NCI-H2081 treated with DMSO at 0.1 percent for 48 hours (cell line): ENCODE measurements at regions not wholly inside any gene's neighbourhood (a gene's known extent, or its start where the extent isn't known, plus 50 kb on each side); places are given as distances from the start of the nearest gene placed in this dataset.

ENCODE experiments used
- DNase-seq: peaks from one replicate; lab custom pipeline; 2025; lab: John Stamatoyannopoulos, UW

- DNase-seq = no peak
Observed at GRCh38 chr4:135319685-135320084, 1118.1 kb upstream of the PABPC4L start.

GRCh38 chr4:135316266-135316779 is 1114.7 kb upstream of the PABPC4L start:
- DNase-seq = no peak

DNA sequence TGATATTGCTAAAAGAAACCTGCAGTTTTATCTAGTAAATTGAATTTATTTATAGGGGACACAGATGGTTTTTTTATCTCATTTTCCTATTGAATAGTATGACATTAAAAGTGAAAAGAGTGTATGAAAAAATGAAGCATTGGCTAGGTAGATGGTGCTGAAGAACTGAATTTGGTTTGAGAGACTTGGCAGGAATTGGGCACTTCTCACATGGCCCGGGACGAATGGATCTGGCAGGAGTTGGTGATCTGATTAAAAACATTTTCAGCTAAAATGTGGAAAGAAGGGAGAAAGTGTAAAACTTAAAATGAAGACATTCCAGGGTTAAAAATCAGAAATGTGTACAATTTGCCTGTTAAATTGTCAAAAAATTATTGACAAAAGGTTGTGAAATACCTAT is 1088.5 kb upstream of the PABPC4L start:
- DNase-seq = no peak

DNA sequence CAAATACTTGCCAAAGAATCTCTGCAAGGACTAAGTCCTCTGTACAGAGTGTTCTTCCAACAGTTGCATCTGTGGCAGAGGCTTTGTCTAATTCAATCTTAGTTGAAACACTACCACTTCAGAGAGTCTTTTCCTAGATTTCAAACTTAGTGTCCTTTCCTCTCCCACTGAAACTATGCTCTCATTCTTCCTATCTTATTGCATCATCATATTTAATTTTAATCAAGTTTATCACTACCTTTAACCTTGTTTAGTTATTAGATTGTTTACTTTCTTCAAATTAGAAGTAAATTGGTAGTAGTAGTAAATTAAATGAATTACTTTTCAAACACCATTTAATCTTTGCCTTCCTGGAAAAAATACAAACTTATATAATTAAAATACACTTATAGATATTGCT is 1082.3 kb upstream of the PABPC4L start:
- DNase-seq = no peak

GRCh38 chr4:135282676-135283075 is 1081.1 kb upstream of the PABPC4L start:
- DNase-seq = no peak

DNA sequence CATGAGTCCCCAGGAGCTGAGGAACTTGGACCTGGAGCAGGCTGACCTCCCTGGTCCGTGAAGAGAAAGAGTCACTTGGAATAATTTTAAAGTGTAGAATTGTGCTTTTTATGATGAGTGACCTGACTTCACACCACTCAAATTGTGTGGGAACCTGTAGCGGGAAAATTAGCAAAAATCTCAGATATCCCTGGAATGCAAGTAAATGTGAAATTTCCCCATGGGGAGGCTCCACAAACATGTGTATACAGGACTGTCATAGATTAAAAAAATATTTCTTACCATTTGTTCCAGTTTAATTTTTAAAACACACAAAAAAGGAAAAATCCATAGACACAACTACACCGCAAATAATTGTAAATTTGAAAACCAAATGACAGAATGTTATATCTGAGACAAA is 1079.6 kb upstream of the PABPC4L start:
- DNase-seq = no peak

DNA sequence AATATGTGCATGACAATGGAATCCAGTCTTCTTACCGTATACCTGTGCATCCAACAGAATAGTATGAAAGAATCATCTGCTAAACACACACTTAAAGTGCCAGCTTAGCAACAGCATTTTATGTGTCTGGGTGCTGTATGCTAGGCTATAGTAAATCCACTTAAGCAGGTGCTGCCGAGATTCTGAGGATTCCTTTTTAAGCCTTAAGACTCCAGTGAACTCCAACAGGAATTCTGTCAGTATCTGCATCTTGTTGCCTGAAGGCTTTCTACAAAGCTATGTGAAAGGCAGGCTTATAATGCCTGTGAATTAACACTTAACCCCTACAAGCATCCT is 1076.4 kb upstream of the PABPC4L start:
- DNase-seq = no peak

DNA sequence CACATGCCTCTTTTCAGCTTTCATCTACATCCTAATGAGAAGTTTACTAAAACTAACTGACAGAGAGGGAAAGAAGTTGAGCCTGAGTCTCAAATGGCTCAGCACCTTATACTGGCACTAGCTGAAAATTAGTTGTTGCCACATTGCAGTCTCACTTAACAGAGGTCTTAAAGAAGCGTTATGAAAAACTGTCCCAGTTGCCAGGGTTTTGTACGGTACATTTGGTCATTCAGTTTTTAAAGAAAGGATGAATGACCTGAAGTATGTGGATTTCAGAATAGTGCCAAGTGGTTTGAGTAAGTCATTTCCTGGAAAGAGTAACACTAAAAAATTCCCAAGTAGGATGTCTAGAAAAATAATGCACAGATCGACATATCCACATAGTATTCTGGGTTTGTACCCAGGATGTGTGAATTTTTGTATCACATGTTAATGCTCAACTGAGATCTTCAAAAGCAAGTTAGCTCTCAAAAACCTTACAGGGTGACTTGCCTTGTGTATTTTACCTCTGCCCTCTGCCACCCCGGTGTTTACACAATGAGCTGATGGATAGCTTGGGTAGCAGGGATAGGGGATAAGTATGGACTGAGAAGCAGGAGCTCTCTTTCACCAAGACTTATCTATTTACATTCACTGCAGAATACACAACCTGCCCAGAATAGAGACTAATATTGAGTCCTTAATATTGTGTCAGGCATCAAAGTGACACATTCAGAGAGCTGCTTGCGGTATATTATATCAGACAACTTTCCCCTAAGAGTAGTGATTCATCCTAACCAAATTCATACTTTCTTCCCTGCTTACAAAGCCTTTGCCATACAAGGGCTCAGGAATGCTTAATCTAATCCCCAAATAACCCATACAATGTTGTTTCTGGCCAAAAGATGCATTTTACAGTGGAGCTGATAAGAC is 1075.7 kb upstream of the PABPC4L start:
- no peak for DNase-seq

GRCh38 chr4:135274416-135274815 is 1072.8 kb upstream of the PABPC4L start:
- DNase-seq = no peak

GRCh38 chr4:135269125-135269890 is 1067.7 kb upstream of the PABPC4L start:
- DNase-seq = no peak

DNA sequence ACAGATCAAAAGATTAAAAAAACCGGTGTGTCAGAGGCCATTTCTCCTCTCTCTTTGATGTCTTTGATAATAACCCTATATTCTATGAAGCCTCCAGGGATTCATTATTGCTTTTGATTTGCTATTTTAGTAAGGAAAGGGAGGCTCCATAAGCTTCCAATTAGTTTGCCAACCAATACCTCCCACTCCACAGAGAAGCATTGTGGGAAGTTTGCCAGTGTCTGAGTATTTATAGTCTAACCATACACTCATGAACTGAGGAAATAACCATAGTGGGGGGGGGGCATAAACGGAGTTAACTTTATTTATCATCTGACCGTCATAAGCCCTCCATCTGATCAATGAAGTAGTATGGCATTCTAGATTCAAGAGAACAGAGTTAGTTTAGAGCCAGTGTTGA is 1066.8 kb upstream of the PABPC4L start:
- no peak for DNase-seq

GRCh38 chr4:135267148-135267865 is 1065.7 kb upstream of the PABPC4L start:
- DNase-seq = no peak

GRCh38 chr4:135256111-135256510 is 1054.5 kb upstream of the PABPC4L start:
- no peak for DNase-seq

DNA sequence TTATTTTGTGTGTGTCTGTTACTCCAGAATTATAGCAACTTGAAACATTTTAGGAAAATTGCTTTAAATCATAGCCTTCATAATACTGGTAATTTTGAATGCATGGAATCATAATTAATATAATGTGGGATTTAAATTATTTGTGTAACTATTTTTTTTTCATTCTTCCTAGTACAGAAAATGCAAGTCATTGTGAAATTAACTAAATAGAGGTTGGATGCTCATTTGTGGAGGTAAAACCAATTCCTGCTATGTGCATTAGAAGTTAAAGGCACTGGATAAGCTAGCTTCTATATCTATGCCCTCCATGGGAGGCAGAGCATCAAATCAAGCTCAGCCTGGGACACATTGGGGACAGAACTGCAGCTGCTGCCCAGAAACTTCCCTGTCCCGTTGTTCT is 1048.5 kb upstream of the PABPC4L start:
- no peak for DNase-seq

GRCh38 chr4:135249024-135249423 is 1047.4 kb upstream of the PABPC4L start:
- no peak for DNase-seq

DNA sequence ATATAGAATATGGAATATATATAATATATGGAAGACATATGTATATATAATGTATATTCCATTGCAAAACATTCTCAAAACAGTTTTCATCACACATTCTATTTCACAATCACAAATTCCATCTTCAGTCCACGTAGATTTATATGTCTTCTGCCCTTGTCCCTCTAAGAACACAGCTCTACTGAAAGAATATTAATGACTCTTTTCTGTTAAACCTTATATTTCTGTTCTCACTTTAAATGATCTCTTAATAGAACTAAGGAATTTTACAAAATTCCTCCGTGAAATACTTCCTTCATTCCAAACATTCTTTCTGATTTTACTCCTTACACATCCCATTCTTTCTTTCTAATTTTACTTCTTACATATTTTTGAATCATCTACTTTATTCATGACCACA is 1043.1 kb upstream of the PABPC4L start:
- DNase-seq = no peak

- no peak for DNase-seq
Observed at GRCh38 chr4:135244056-135244455, 1042.5 kb upstream of the PABPC4L start.

- DNase-seq = no peak
Observed at GRCh38 chr4:135240796-135241195, 1039.2 kb upstream of the PABPC4L start.

DNA sequence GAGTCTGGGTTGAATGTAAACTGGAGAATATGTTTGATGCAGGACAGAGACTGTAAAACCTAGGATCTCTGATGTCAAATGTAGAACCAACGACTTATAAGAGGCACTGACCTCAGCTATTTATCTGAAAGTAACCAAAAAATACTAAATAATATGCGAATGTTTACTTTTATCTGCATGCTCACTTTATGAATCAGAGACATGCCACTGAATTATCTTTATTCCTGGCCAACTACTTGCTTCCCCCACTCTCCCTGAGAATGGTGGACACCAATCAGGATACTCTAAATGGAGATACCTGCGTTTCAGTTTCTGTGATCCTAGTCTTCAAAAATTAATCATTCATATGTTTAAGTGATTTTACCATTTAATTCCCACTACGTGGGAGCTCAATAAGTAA is 1038.4 kb upstream of the PABPC4L start:
- DNase-seq = no peak

DNA sequence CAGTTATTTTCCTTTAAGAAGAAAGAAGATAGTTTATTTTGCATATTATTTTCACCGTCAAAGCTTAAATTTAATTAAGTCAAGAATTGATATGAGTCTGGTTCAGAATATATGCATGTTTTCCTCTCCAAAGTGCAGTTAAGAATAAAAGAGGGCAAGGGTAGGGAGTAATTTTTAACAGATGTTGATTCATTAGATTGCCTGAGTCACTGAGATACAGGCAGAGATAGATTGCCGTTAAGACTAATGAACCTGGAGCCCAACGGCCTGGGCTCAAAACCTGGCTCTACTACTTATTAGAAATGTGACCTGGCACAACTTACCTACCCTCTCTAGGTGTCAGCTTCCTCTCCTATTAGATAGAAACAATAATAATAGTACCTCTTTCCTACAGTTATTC is 1037.4 kb upstream of the PABPC4L start:
- DNase-seq = no peak

DNA sequence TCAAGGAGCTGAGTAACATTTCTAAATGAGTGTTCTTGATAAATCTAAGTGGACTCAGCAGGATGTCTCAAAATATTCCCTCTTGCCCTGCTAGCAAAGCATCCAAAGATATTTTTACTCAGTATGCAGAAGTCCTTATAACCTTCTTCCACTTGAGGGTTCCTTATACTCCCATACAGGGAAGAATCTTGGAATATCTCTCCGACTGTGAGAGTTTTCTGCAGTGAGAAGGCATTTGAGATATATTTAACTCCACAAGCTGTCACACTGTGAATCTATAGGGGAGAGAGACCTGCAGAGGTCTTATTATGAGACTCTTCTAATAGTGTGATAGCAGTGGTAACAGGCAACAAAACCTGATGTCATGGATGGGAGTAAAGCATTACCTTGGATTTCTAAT is 1034.5 kb upstream of the PABPC4L start:
- no peak for DNase-seq

- DNase-seq = no peak
Observed at GRCh38 chr4:135227842-135228241, 1026.3 kb upstream of the PABPC4L start.

DNA sequence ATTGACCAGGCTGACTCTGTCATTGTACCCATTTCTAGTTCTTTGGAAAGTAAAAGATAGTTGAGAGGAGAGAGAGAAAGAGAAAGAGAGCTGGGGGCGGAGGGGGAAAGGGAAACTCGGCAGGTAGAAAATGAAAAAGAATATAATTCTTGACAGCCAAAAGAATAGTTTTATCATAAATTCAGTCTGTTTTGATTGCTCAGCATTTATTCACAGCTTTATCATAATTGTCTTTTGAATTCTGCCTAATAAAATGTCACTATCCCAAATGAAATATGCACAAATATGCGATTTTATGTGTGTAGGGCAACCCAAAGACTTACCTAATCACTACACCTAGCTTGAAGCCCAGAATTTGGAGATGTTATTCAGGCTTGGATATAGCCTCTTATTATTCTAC is 1024.0 kb upstream of the PABPC4L start:
- DNase-seq = no peak
